ENCODE measurements at regions not wholly inside any gene's neighbourhood (a gene's known extent, or its start where the extent isn't known, plus 50 kb on each side); places are given as distances from the start of the nearest gene placed in this dataset.

GRCh38 chr6:82568290-82568993 lies 204.8 kb downstream of the TPBG start:
- no peaks in the 10 kb centered on the region for H3K27me3 ChIP-seq
- DNase-seq, result no peak
- no peaks in the 10 kb centered on the region for H3K4me1 ChIP-seq
- no peak overlapping the region for H3K4me3 ChIP-seq
- TF ChIP-seq CTCF (IDR thresholded peaks at IDR 0.05) (no peak), POLR2A (IDR thresholded peaks at IDR 0.05) (no peak)
- H3K27ac ChIP-seq, result no peak overlapping the region
- H3K9me3 ChIP-seq, result no peaks in the 10 kb centered on the region
- no peaks in the 10 kb centered on the region for H3K36me3 ChIP-seq

DNA sequence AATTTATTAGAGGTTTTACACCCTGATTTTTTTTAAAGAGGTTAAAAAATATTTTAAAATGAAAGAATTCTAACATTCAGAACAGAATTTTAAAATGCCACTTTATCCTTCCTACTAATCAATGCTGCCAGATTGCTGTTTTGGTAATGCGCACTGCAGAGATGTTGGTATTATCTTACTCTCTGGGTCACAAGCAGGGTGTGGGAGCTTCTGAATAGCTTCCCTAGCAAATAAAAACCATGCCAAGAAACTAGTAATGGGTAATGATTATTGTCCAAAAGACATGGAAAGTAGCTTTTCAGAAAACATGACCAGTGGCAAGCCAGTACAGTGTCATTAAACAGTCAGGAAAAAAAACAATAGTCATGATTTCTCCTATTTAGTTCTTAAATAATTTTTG lies 205.4 kb downstream of the TPBG start:
- Histone ChIP-seq H3K9me3 (no peaks in the 10 kb centered on the region), H3K27me3 (no peaks in the 10 kb centered on the region), H3K4me1 (no peaks in the 10 kb centered on the region), H3K4me3 (no peak overlapping the region), H3K36me3 (no peaks in the 10 kb centered on the region), H3K27ac (no peak overlapping the region)
- TF ChIP-seq CTCF (IDR thresholded peaks at IDR 0.05), result no peak
- no peak for TF ChIP-seq POLR2A (IDR thresholded peaks at IDR 0.05)
- DNase-seq, result no peak

GRCh38 chr6:82570083-82570482 lies 206.5 kb downstream of the TPBG start:
- Histone ChIP-seq H3K4me1 (no peaks in the 10 kb centered on the region), H3K4me3 (no peak overlapping the region), H3K36me3 (no peaks in the 10 kb centered on the region), H3K27ac (no peak overlapping the region), H3K27me3 (no peaks in the 10 kb centered on the region), H3K9me3 (no peaks in the 10 kb centered on the region)
- DNase-seq, result no peak
- TF ChIP-seq CTCF (IDR thresholded peaks at IDR 0.05), result no peak
- no peak for TF ChIP-seq POLR2A (IDR thresholded peaks at IDR 0.05)

GRCh38 chr6:82571455-82571854 lies 207.8 kb downstream of the TPBG start:
- H3K27me3 ChIP-seq, result no peaks in the 10 kb centered on the region
- H3K27ac ChIP-seq, result no peak overlapping the region
- no peaks in the 10 kb centered on the region for H3K9me3 ChIP-seq
- TF ChIP-seq CTCF (IDR thresholded peaks at IDR 0.05) (no peak), POLR2A (IDR thresholded peaks at IDR 0.05) (no peak)
- no peak for DNase-seq
- no peaks in the 10 kb centered on the region for H3K4me1 ChIP-seq
- H3K36me3 ChIP-seq, result no peaks in the 10 kb centered on the region
- no peak overlapping the region for H3K4me3 ChIP-seq

DNA sequence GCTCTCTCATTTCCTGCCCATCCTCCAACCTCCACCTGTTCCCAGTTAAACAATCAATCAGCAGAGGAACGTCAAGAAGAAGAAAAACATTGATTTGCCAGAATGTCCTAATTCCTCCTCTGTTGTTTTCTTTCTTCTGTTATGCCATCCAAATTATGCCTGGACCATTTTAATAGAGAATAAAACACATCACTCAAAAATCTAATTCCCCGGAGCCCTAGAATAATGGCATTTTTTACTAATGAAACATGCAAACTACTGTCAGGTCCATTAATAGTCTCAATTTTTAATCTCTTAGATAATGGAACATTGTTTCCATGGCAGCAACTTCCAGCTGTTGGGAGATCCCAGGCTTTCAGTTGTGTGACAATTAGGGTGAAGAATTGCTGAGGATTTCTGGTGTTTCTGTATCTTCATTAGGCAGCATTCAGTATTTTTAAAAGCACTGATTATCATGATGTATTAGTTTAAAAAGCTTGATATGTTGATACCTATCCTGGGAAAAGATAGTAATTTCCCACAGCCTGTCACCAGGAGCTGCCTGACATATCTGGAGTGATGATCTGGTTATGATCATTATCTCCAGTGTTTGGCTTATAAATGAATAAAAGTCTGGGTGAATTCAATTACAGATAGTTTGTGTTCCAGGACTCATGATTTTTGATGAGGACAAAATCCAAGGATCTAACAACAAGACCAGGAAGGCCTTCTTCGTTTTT lies 209.8 kb downstream of the TPBG start:
- no peaks in the 10 kb centered on the region for H3K36me3 ChIP-seq
- H3K4me3 ChIP-seq, result no peak overlapping the region
- TF ChIP-seq POLR2A (IDR thresholded peaks at IDR 0.05), result no peak
- TF ChIP-seq CTCF (IDR thresholded peaks at IDR 0.05), result no peak
- no peaks in the 10 kb centered on the region for H3K4me1 ChIP-seq
- DNase-seq, result no peak
- no peaks in the 10 kb centered on the region for H3K27me3 ChIP-seq
- H3K9me3 ChIP-seq, result no peaks in the 10 kb centered on the region
- no peak overlapping the region for H3K27ac ChIP-seq
